ENCODE measurements at regions not wholly inside any gene's neighbourhood (a gene's known extent, or its start where the extent isn't known, plus 50 kb on each side); places are given as distances from the start of the nearest gene placed in this dataset.

DNA sequence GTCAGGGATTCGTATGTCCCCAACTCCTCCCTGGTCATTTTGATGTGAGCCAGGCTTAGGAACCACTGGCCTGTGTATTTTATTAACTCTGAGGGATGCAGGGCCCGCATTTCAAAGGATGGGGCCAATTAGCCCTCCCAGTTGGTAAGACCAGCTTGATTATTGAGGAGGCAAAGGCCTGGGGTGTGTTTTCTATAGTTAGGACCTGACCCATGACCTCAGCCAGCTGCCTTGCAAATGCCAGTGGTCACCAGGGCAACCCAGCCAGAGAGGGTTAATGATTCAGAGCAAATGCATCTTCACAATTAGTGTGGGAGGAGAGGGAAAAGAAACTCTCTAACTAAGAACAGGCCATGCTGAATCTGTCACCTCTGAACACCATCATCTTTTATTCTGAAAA is 835.4 kb downstream of the MAFB start:
- Mint-ChIP-seq H3K36me3 (no peaks in the 10 kb centered on the region), H3K27ac (no peak overlapping the region), H3K4me3 (no peak overlapping the region), H3K4me1 (peaks cover 25% of the 10 kb centered on the region), H3K27me3 (ENCODE audit: low read depth) (no peaks in the 10 kb centered on the region; the same call in none of the 2 replicates), H3K9me3 (no peaks in the 10 kb centered on the region)
- ATAC-seq (peak; percentile 82), DNase-seq (ENCODE audit: low spot score) (peak; percentile 30)
- ChIA-PET POLR2A (no interaction called here), CTCF (interaction anchor here (1.3 to 2.4 kb wide), 3 partner anchors 20 to 712 kb away, joined by 3 to 13 read pairs (median 8); no protein-coding TSS in a partner anchor)
- TF ChIP-seq, protein P1, sequence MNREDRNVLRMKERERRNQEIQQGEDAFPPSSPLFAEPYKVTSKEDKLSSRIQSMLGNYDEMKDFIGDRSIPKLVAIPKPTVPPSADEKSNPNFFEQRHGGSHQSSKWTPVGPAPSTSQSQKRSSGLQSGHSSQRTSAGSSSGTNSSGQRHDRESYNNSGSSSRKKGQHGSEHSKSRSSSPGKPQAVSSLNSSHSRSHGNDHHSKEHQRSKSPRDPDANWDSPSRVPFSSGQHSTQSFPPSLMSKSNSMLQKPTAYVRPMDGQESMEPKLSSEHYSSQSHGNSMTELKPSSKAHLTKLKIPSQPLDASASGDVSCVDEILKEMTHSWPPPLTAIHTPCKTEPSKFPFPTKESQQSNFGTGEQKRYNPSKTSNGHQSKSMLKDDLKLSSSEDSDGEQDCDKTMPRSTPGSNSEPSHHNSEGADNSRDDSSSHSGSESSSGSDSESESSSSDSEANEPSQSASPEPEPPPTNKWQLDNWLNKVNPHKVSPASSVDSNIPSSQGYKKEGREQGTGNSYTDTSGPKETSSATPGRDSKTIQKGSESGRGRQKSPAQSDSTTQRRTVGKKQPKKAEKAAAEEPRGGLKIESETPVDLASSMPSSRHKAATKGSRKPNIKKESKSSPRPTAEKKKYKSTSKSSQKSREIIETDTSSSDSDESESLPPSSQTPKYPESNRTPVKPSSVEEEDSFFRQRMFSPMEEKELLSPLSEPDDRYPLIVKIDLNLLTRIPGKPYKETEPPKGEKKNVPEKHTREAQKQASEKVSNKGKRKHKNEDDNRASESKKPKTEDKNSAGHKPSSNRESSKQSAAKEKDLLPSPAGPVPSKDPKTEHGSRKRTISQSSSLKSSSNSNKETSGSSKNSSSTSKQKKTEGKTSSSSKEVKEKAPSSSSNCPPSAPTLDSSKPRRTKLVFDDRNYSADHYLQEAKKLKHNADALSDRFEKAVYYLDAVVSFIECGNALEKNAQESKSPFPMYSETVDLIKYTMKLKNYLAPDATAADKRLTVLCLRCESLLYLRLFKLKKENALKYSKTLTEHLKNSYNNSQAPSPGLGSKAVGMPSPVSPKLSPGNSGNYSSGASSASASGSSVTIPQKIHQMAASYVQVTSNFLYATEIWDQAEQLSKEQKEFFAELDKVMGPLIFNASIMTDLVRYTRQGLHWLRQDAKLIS (CRISPR knock-in tag; IDR thresholded peaks at IDR 0.05; ENCODE audit: borderline replicate concordance): no peak
- TF ChIP-seq ZBTB21 (CRISPR knock-in tag; IDR thresholded peaks at IDR 0.05; ENCODE audit: borderline replicate concordance) (no peak), ZNF138 (CRISPR knock-in tag; conservative IDR thresholded peaks at IDR 0.05) (no peak), JAZF1 (CRISPR knock-in tag; IDR thresholded peaks at IDR 0.05) (no peak), TCF7 (CRISPR knock-in tag; IDR thresholded peaks at IDR 0.05; ENCODE audit: low read depth) (no peak), SOX15 (CRISPR knock-in tag; IDR thresholded peaks at IDR 0.05) (no peak)
- TF ChIP-seq, protein P2, sequence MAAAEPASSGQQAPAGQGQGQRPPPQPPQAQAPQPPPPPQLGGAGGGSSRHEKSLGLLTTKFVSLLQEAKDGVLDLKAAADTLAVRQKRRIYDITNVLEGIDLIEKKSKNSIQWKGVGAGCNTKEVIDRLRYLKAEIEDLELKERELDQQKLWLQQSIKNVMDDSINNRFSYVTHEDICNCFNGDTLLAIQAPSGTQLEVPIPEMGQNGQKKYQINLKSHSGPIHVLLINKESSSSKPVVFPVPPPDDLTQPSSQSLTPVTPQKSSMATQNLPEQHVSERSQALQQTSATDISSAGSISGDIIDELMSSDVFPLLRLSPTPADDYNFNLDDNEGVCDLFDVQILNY (CRISPR knock-in tag; IDR thresholded peaks at IDR 0.05): no peak
- TF ChIP-seq, protein P3, sequence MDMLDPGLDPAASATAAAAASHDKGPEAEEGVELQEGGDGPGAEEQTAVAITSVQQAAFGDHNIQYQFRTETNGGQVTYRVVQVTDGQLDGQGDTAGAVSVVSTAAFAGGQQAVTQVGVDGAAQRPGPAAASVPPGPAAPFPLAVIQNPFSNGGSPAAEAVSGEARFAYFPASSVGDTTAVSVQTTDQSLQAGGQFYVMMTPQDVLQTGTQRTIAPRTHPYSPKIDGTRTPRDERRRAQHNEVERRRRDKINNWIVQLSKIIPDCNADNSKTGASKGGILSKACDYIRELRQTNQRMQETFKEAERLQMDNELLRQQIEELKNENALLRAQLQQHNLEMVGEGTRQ (CRISPR knock-in tag; IDR thresholded peaks at IDR 0.05): no peak

DNA sequence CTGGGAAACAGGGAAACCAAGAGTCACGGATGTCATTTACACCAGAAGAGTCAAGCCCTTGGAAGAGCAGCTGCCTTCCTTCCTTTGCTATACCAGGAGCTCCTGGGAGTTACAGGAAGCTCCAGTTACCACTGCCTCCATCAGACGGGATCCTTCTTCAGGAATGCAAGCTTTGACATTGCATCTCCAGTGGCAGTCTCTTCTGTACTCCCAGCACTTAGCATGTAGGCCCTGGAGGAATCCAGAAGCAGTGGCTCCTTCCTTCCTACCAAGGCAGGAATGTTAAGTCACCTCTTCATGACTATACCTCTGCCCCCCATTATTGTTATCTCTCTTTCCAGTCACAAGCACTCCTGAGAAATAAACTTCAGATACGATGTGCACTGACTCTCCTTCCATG is 836.0 kb downstream of the MAFB start:
- Mint-ChIP-seq H3K4me3 (no peak overlapping the region), H3K27ac (no peak overlapping the region), H3K4me1 (peaks cover 25% of the 10 kb centered on the region), H3K27me3 (ENCODE audit: low read depth) (no peaks in the 10 kb centered on the region; the same call in none of the 2 replicates), H3K9me3 (no peaks in the 10 kb centered on the region), H3K36me3 (no peaks in the 10 kb centered on the region)
- ChIA-PET CTCF (interaction anchor here (1.3 to 2.4 kb wide), 3 partner anchors 21 to 713 kb away, joined by 3 to 13 read pairs (median 8); no protein-coding TSS in a partner anchor), POLR2A (no interaction called here)
- DNase-seq (ENCODE audit: low spot score) (no peak), ATAC-seq (peak; percentile 32; the same call in 1 of the 2 replicates)
- no peak for TF ChIP-seq ZNF671 (CRISPR knock-in tag; IDR thresholded peaks at IDR 0.05)

DNA sequence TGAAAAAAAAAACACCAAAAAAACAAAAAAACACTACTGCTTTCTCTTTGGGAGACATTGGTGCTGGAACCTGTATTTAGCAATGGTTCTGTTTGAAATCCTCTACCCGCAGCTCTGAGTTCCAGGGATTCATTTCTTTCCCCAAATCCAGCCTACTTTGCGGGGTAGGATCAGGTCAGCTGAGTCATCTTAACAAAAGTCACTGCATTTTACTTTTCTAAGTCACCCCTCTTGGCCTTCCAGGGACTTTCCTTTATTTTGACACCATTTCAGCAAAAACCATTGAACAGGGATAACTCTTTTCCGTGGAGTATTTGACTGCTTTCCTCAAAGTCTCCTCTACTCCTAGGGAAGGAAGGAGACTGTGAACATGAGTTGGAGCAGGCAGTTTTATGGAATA is 837.6 kb downstream of the MAFB start:
- Mint-ChIP-seq H3K36me3 (no peaks in the 10 kb centered on the region), H3K9me3 (no peaks in the 10 kb centered on the region), H3K4me3 (no peak overlapping the region), H3K27me3 (ENCODE audit: low read depth) (no peaks in the 10 kb centered on the region; the same call in none of the 2 replicates), H3K4me1 (peaks cover 25% of the 10 kb centered on the region), H3K27ac (no peak overlapping the region)
- DNase-seq (ENCODE audit: low spot score) (no peak), ATAC-seq (no peak)
- ChIA-PET CTCF (interaction anchor here (1.3 to 4.0 kb wide), 3 partner anchors 22 to 400 kb away, joined by 6 to 21 read pairs (median 8); no protein-coding TSS in a partner anchor), POLR2A (no interaction called here)
- TF ChIP-seq TCF7 (CRISPR knock-in tag; IDR thresholded peaks at IDR 0.05; ENCODE audit: low read depth) (no peak), ZNF671 (CRISPR knock-in tag; IDR thresholded peaks at IDR 0.05) (no peak), ZNF396 (CRISPR knock-in tag; IDR thresholded peaks at IDR 0.05; ENCODE audit: borderline replicate concordance) (no peak), MYBL2 (CRISPR knock-in tag; IDR thresholded peaks at IDR 0.05) (no peak), NR2C2 (CRISPR knock-in tag; IDR thresholded peaks at IDR 0.05) (no peak)
- TF ChIP-seq, protein P4, sequence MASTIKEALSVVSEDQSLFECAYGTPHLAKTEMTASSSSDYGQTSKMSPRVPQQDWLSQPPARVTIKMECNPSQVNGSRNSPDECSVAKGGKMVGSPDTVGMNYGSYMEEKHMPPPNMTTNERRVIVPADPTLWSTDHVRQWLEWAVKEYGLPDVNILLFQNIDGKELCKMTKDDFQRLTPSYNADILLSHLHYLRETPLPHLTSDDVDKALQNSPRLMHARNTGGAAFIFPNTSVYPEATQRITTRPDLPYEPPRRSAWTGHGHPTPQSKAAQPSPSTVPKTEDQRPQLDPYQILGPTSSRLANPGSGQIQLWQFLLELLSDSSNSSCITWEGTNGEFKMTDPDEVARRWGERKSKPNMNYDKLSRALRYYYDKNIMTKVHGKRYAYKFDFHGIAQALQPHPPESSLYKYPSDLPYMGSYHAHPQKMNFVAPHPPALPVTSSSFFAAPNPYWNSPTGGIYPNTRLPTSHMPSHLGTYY (CRISPR knock-in tag; IDR thresholded peaks at IDR 0.05): no peak
- TF ChIP-seq, protein P1 (CRISPR knock-in tag; IDR thresholded peaks at IDR 0.05; ENCODE audit: borderline replicate concordance): no peak
- TF ChIP-seq, protein P5, sequence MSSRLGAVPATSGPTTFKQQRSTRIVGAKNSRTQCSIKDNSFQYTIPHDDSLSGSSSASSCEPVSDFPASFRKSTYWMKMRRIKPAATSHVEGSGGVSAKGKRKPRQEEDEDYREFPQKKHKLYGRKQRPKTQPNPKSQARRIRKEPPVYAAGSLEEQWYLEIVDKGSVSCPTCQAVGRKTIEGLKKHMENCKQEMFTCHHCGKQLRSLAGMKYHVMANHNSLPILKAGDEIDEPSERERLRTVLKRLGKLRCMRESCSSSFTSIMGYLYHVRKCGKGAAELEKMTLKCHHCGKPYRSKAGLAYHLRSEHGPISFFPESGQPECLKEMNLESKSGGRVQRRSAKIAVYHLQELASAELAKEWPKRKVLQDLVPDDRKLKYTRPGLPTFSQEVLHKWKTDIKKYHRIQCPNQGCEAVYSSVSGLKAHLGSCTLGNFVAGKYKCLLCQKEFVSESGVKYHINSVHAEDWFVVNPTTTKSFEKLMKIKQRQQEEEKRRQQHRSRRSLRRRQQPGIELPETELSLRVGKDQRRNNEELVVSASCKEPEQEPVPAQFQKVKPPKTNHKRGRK (CRISPR knock-in tag; IDR thresholded peaks at IDR 0.05; ENCODE audit: borderline replicate concordance): no peak
- TF ChIP-seq, protein P6, sequence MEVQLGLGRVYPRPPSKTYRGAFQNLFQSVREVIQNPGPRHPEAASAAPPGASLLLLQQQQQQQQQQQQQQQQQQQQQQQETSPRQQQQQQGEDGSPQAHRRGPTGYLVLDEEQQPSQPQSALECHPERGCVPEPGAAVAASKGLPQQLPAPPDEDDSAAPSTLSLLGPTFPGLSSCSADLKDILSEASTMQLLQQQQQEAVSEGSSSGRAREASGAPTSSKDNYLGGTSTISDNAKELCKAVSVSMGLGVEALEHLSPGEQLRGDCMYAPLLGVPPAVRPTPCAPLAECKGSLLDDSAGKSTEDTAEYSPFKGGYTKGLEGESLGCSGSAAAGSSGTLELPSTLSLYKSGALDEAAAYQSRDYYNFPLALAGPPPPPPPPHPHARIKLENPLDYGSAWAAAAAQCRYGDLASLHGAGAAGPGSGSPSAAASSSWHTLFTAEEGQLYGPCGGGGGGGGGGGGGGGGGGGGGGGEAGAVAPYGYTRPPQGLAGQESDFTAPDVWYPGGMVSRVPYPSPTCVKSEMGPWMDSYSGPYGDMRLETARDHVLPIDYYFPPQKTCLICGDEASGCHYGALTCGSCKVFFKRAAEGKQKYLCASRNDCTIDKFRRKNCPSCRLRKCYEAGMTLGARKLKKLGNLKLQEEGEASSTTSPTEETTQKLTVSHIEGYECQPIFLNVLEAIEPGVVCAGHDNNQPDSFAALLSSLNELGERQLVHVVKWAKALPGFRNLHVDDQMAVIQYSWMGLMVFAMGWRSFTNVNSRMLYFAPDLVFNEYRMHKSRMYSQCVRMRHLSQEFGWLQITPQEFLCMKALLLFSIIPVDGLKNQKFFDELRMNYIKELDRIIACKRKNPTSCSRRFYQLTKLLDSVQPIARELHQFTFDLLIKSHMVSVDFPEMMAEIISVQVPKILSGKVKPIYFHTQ (CRISPR knock-in tag; IDR thresholded peaks at IDR 0.05): no peak

Data from WTC11 (cell line).